GM12865 (cell line): ENCODE measurements at regions not wholly inside any gene's neighbourhood (a gene's known extent, or its start where the extent isn't known, plus 50 kb on each side); places are given as distances from the start of the nearest gene placed in this dataset.

Experiments used
- DNase-seq: peaks from one replicate; pipeline ENCODE4 v3.0.0; 2010; ENCODE audit warnings: low read depth
- H3K4me3 ChIP-seq: 2 replicates; pipeline ENCODE4 v1.5.1; 2011; ENCODE audit warnings: mild to moderate bottlenecking, low read depth, low read length, control low read depth
- TF ChIP-seq, protein P1 (sequence below): IDR thresholded peaks from 2 replicates; pipeline ENCODE4 v1.5.1; 2011; ENCODE audit warnings: low read length, control low read depth, low read depth, inconsistent platforms; ENCODE audit not compliant: insufficient read depth; ENCODE audit errors: missing control alignments

DNA sequence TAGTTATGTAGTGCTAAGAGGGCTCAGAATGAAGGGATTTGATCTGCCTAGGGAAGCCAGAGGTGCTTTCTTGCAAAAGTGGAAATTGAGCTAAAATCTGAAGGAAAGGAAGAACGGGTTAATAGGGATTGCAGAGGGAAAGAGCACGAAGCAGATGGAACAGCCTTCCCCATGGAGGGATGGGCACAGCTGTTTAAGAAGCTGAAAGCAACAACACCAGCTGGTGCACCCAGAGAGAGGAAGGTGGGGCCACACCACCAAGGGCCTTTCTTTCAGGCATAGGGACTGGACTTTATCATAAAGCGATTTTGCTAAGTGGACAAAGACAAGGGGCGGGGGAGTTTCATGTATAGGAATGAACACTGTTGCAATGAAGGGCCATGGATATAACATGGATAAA, 65.8 kb upstream of the SNRPB2 start:
- TF ChIP-seq, protein P1, sequence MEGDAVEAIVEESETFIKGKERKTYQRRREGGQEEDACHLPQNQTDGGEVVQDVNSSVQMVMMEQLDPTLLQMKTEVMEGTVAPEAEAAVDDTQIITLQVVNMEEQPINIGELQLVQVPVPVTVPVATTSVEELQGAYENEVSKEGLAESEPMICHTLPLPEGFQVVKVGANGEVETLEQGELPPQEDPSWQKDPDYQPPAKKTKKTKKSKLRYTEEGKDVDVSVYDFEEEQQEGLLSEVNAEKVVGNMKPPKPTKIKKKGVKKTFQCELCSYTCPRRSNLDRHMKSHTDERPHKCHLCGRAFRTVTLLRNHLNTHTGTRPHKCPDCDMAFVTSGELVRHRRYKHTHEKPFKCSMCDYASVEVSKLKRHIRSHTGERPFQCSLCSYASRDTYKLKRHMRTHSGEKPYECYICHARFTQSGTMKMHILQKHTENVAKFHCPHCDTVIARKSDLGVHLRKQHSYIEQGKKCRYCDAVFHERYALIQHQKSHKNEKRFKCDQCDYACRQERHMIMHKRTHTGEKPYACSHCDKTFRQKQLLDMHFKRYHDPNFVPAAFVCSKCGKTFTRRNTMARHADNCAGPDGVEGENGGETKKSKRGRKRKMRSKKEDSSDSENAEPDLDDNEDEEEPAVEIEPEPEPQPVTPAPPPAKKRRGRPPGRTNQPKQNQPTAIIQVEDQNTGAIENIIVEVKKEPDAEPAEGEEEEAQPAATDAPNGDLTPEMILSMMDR: no peak

DNA sequence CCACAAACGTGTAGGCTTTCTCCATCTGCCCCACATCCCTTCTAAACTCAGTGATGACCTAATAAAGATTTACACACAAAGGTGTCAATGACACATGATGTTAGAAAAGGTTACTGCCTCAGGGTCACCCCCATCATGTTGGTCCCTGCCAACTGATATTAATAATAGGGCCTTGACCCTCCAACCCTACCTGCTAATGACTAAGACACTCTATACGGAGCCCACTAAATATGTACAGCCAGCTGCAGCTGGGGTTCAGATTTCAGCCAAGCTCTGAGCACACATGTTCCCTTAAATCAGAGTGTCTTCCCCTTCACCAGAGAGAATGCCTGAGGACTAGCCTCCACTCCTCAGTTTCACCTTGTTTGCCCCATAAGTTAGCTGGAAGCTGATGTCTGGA, 67.4 kb upstream of the SNRPB2 start:
- TF ChIP-seq, protein P1: no peak
- no peak overlapping the region for H3K4me3 ChIP-seq
- no peak for DNase-seq

More for the DNA sequence above, 65.8 kb upstream of the SNRPB2 start:
- no peak for DNase-seq
- no peak overlapping the region for H3K4me3 ChIP-seq

- TF ChIP-seq, protein P1: no peak
- H3K4me3 ChIP-seq: no peak overlapping the region
- no peak for DNase-seq
Observed at GRCh38 chr20:16661756-16662155, 68.1 kb upstream of the SNRPB2 start.

GRCh38 chr20:16654858-16655535, 74.8 kb upstream of the SNRPB2 start:
- H3K4me3 ChIP-seq: no peak overlapping the region
- no peak for DNase-seq
- TF ChIP-seq, protein P1: no peak

- DNase-seq: no peak
- H3K4me3 ChIP-seq: no peak overlapping the region
- TF ChIP-seq, protein P1: no peak
Observed at GRCh38 chr20:16653266-16653665, 76.6 kb upstream of the SNRPB2 start.

GRCh38 chr20:16647875-16648597, 74.8 kb upstream of the KIF16B start:
- no peak overlapping the region for H3K4me3 ChIP-seq
- TF ChIP-seq, protein P1: no peak
- no peak for DNase-seq
